Keratinocyte (primary cell): ENCODE measurements at regions not wholly inside any gene's neighbourhood (a gene's known extent, or its start where the extent isn't known, plus 50 kb on each side); places are given as distances from the start of the nearest gene placed in this dataset.

ENCODE experiments used
- EZH2 ChIP-seq: IDR thresholded peaks from one replicate; pipeline ENCODE4 v1.6.1; 2012; ENCODE audit warnings: inconsistent platforms, mild to moderate bottlenecking, low read length, moderate library complexity
- TF ChIP-seq, protein P1 (sequence below), 3 experiments: IDR thresholded peaks in 1 of 3; conservative IDR thresholded peaks in 1 of 3; optimal IDR thresholded peaks in 1 of 3; 2 replicates in 2 of 3; 3 replicates in 1 of 3; pipeline versions ENCODE3 to v1.5.1; 2011; ENCODE audit warnings: low read length in 3 of 3, mild to moderate bottlenecking in 3 of 3, moderate library complexity in 2 of 3, control low read depth in 1 of 3, inconsistent platforms in 1 of 3; ENCODE audit not compliant: insufficient read depth in 2 of 3; ENCODE audit errors: extremely low read depth in 1 of 3

DNA sequence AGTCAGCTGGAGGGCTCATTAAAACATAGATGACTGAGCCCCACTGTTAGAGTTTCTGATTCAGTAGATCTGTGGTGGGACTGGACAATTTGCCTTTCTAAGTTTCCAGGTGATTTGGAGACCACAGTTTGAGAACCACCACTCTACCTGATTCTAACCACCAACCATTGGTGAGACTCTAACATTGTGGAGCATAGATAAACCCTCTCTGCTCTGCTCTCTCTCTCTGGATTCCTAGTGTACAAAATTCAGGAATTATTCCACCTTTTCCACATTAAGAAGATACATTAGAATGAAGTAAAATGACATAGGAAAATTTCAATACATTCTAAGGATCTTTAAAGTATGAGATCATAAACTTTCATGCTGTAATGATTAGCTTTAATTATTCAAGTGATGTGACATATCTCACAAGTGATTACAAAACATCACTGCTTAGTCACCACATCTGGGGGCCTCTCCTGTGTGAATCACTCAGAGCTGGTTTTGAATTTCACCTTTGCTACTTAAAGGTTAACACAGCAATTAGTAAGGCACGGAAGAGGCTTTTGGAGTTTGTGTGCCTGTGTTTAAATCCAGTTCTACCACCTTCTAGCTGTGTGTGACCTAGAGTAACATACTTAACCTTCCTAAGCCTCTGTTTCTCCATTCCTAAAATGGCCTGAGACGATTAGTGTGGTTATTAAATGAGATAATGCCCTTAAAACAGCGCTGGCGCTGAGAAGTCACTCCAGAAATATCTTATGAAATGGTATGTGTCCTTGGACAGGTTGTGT lies 78.5 kb upstream of the NBEA start:
- TF ChIP-seq, protein P1, sequence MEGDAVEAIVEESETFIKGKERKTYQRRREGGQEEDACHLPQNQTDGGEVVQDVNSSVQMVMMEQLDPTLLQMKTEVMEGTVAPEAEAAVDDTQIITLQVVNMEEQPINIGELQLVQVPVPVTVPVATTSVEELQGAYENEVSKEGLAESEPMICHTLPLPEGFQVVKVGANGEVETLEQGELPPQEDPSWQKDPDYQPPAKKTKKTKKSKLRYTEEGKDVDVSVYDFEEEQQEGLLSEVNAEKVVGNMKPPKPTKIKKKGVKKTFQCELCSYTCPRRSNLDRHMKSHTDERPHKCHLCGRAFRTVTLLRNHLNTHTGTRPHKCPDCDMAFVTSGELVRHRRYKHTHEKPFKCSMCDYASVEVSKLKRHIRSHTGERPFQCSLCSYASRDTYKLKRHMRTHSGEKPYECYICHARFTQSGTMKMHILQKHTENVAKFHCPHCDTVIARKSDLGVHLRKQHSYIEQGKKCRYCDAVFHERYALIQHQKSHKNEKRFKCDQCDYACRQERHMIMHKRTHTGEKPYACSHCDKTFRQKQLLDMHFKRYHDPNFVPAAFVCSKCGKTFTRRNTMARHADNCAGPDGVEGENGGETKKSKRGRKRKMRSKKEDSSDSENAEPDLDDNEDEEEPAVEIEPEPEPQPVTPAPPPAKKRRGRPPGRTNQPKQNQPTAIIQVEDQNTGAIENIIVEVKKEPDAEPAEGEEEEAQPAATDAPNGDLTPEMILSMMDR (optimal IDR thresholded peaks at IDR 0.05 in 1 of 3, IDR thresholded peaks at IDR 0.05 in 1 of 3, conservative IDR thresholded peaks at IDR 0.05 in 1 of 3; ENCODE audit: extremely low read depth in 1 of 3, insufficient read depth in 2 of 3, low read length in 3 of 3): no peak
- TF ChIP-seq EZH2: no peak
